Body of pancreas (tissue), 4 donors: ENCODE measurements at regions not wholly inside any gene's neighbourhood (a gene's known extent, or its start where the extent isn't known, plus 50 kb on each side); places are given as distances from the start of the nearest gene placed in this dataset.
"Not testable (repeated sequence)": the region's sequence is repeated elsewhere in the genome, so short reads cannot be mapped to it uniquely, and the experiment has no call there.

Experiments
- CTCF ChIP-seq, 7 experiments: fragments of 450-650 bp in 4 of 7; fragments of 200-600 bp in 3 of 7; sonication (generic) in 3 of 7; IDR thresholded peaks; one replicate each; pipeline ENCODE4 v1.5.1; 2016 to 2019; ENCODE audit warnings: antibody characterized with exemption in 7 of 7
- POLR2A ChIP-seq, 3 donors: fragments of 450-650 bp; IDR thresholded peaks; one replicate each; pipeline ENCODE4 v1.6.1; 2016; ENCODE audit warnings: antibody characterized with exemption in 3 of 3, mild to moderate bottlenecking in 2 of 3

DNA sequence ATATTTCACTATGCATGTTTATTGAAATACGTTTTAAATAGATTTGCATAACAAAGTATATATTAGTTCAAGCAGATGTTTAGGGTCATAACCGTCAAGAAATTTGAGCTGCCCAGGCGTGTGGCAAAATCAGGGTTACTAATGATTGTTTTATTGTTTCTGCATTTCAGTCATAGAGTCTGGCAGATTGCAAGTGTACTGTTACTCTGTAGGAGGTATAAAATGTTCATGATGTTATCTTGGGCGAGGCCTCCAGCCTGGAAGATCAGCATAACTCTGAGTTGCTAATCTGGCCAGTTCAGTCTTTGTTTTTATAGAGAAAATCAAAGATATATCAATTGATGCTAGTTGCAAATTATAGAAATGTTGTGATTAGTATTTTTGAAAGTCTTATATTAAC, 410.9 kb downstream of the CHL1 start:
- TF ChIP-seq CTCF, POLR2A (IDR thresholded peaks at IDR 0.05): not testable (repeated sequence)
